Upper lobe of left lung (tissue), 6 donors: ENCODE measurements at regions not wholly inside any gene's neighbourhood (a gene's known extent, or its start where the extent isn't known, plus 50 kb on each side); places are given as distances from the start of the nearest gene placed in this dataset.

Experiments used
- ATAC-seq, 2 donors: fragments of 200-7000 bp; cut with Tn5 transposase; one replicate each; pipeline ENCODE4 v1.9.1; 2022; ENCODE audit warnings: mild to moderate bottlenecking in 2 of 2, moderate library complexity in 2 of 2; ENCODE audit not compliant: low FRiP score in 2 of 2
- DNase-seq, 2 donors: peaks; one replicate each; pipeline ENCODE4 v3.0.0-alpha.2; 2019 to 2020
- H3K27ac ChIP-seq, 4 donors: fragments of 200-600 bp; sonication (generic); one replicate each; pipeline ENCODE4 v1.5.1; 2016 to 2019
- H3K27me3 ChIP-seq, 4 donors: fragments of 200-600 bp; sonication (generic); one replicate each; pipeline ENCODE4 v1.5.1; 2017 to 2019
- H3K36me3 ChIP-seq, 4 donors: fragments of 200-600 bp; sonication (generic); one replicate each; pipeline ENCODE4 v1.5.1; 2016 to 2019
- H3K4me1 ChIP-seq, 4 donors: fragments of 200-600 bp; sonication (generic); one replicate each; pipeline ENCODE4 v1.5.1; 2018 to 2019
- H3K4me3 ChIP-seq, 4 donors: fragments of 200-600 bp; sonication (generic); one replicate each; pipeline ENCODE4 v1.5.1; 2017 to 2019; ENCODE audit warnings: mild to moderate bottlenecking in 2 of 4, moderate library complexity in 1 of 4
- H3K9me3 ChIP-seq, 4 donors: fragments of 200-600 bp; sonication (generic); one replicate each; pipeline ENCODE4 v1.5.1; 2018 to 2019
- CTCF ChIP-seq, 6 experiments: fragments of 450-650 bp in 4 of 6; fragments of 200-600 bp in 2 of 6; sonication (generic) in 2 of 6; IDR thresholded peaks; one replicate each; pipeline ENCODE4 v1.5.1; 2016 to 2019; ENCODE audit warnings: antibody characterized with exemption in 6 of 6
- EP300 ChIP-seq, 4 donors: sonication (generic); formaldehyde crosslinking; IDR thresholded peaks; one replicate each; pipeline ENCODE4 v1.5.1; 2017; ENCODE audit warnings: antibody characterized with exemption in 4 of 4, control low read depth in 2 of 4
- POLR2A ChIP-seq, 4 donors: fragments of 450-650 bp; IDR thresholded peaks; one replicate each; pipeline ENCODE4 v1.5.1; 2016 to 2017; ENCODE audit warnings: antibody characterized with exemption in 4 of 4, mild to moderate bottlenecking in 2 of 4
- POLR2AphosphoS5 ChIP-seq, 2 donors: sonication (generic); formaldehyde crosslinking; IDR thresholded peaks; one replicate each; pipeline ENCODE4 v1.5.1; 2017; ENCODE audit warnings: antibody characterized with exemption in 2 of 2
- WGBS, 2 donors: methylation state at CpG; one replicate each; pipeline ENCODE4 v1.1.5; 2017 to 2018; 5-methylcytosine and 5-hydroxymethylcytosine counted together
- donor health status: DM: no; HTN: no; CAD: no; lungs with moderate emphysema.
- donor health status: DM: no; HTN: yes; CAD: no; lungs with severe emphysema.

GRCh38 chr3:107897471-107898061 lies 193.3 kb downstream of the CD47 start:
- Histone ChIP-seq H3K27ac (no peak overlapping the region), H3K4me3 (no peak overlapping the region), H3K9me3 (no peaks in the 10 kb centered on the region), H3K27me3 (no peaks in the 10 kb centered on the region), H3K4me1 (no peaks in the 10 kb centered on the region), H3K36me3 (no peaks in the 10 kb centered on the region)
- TF ChIP-seq POLR2A (IDR thresholded peaks at IDR 0.05) = no peak
- no peak for TF ChIP-seq EP300 (IDR thresholded peaks at IDR 0.05)
- TF ChIP-seq POLR2AphosphoS5 (IDR thresholded peaks at IDR 0.05) = no peak
- TF ChIP-seq CTCF (IDR thresholded peaks at IDR 0.05) = no peak
- no peak for DNase-seq
- no peak for ATAC-seq
- 59 to 68% methylated on average over 4 of the region's 4 CpGs for WGBS, 2 donors

- no peak for TF ChIP-seq CTCF (IDR thresholded peaks at IDR 0.05)
- no peaks in the 10 kb centered on the region for H3K9me3 ChIP-seq
- 86% methylated on average over 4 of the region's 4 CpGs for WGBS, 2 donors
- no peaks in the 10 kb centered on the region for H3K36me3 ChIP-seq
- no peak for ATAC-seq
- DNase-seq = no peak
- no peak overlapping the region for H3K27ac ChIP-seq
- H3K4me1 ChIP-seq = no peaks in the 10 kb centered on the region
- H3K4me3 ChIP-seq = no peak overlapping the region
- no peaks in the 10 kb centered on the region for H3K27me3 ChIP-seq
Measured at GRCh38 chr3:107894998-107895397, 195.8 kb downstream of the CD47 start.

GRCh38 chr3:107892955-107893624 lies 197.7 kb downstream of the CD47 start:
- Histone ChIP-seq H3K27me3 (no peaks in the 10 kb centered on the region), H3K4me1 (no peaks in the 10 kb centered on the region), H3K27ac (no peak overlapping the region), H3K36me3 (no peaks in the 10 kb centered on the region), H3K9me3 (peaks cover 0 to 3% (median 0%) of the 10 kb centered on the region in 4 donors), H3K4me3 (no peak overlapping the region)
- TF ChIP-seq CTCF (IDR thresholded peaks at IDR 0.05) (no peak), EP300 (IDR thresholded peaks at IDR 0.05) (no peak), POLR2AphosphoS5 (IDR thresholded peaks at IDR 0.05) (no peak), POLR2A (IDR thresholded peaks at IDR 0.05) (no peak)
- DNase-seq (no peak), ATAC-seq (no peak)
- 60 to 69% methylated on average over 6 to 7 of the region's 7 CpGs for WGBS, 2 donors

GRCh38 chr3:107884719-107885460 lies 205.9 kb downstream of the CD47 start:
- DNase-seq (no peak), ATAC-seq (no peak)
- no peaks in the 10 kb centered on the region for H3K27me3 ChIP-seq
- 32 to 65% methylated on average over 2 of the region's 2 CpGs for WGBS, 2 donors
- no peak for TF ChIP-seq POLR2AphosphoS5 (IDR thresholded peaks at IDR 0.05)
- no peak for TF ChIP-seq CTCF (IDR thresholded peaks at IDR 0.05)
- TF ChIP-seq EP300 (IDR thresholded peaks at IDR 0.05) = no peak
- TF ChIP-seq POLR2A (IDR thresholded peaks at IDR 0.05) = no peak
- H3K4me3 ChIP-seq = no peak overlapping the region
- H3K27ac ChIP-seq = no peak overlapping the region
- no peaks in the 10 kb centered on the region for H3K36me3 ChIP-seq
- no peaks in the 10 kb centered on the region for H3K4me1 ChIP-seq
- H3K9me3 ChIP-seq = peaks cover 0 to 3% (median 0%) of the 10 kb centered on the region in 4 donors
